Cardiac muscle cell (in vitro differentiated cells and primary cell): ENCODE measurements at regions not wholly inside any gene's neighbourhood (a gene's known extent, or its start where the extent isn't known, plus 50 kb on each side); places are given as distances from the start of the nearest gene placed in this dataset.

Source experiments
- DNase-seq, 2 donors: peaks; one replicate each; pipeline versions ENCODE4 v3.0.0 to v3.0.0-alpha.2; 2010 to 2017; ENCODE audit warnings: low read depth in 1 of 2, low spot score in 1 of 2
- H3K27ac ChIP-seq: fragments of 200-600 bp; sonication (generic); 2 replicates; pipeline ENCODE4 v1.5.1; 2016
- H3K27me3 ChIP-seq: fragments of 200-600 bp; sonication (generic); 2 replicates; pipeline ENCODE4 v1.6.0; 2016; ENCODE audit warnings: control low read depth
- H3K36me3 ChIP-seq: fragments of 200-600 bp; sonication (generic); 2 replicates; pipeline ENCODE4 v1.5.1; 2016; ENCODE audit warnings: control low read depth
- H3K4me1 ChIP-seq: fragments of 200-600 bp; sonication (generic); 2 replicates; pipeline ENCODE4 v1.8.1; 2017; ENCODE audit warnings: low read depth, mild to moderate bottlenecking, mixed run types
- H3K4me3 ChIP-seq: fragments of 200-600 bp; sonication (generic); 2 replicates; pipeline ENCODE4 v1.5.1; 2016; ENCODE audit warnings: mild to moderate bottlenecking
- H3K9me3 ChIP-seq: fragments of 200-600 bp; sonication (generic); 2 replicates; pipeline ENCODE4 v1.5.1; 2017; ENCODE audit warnings: low read depth, mild to moderate bottlenecking, control low read depth
- CTCF ChIP-seq: IDR thresholded peaks from 2 replicates; pipeline ENCODE4 v1.5.1; 2012; ENCODE audit warnings: low read depth, mild to moderate bottlenecking, low read length

DNA sequence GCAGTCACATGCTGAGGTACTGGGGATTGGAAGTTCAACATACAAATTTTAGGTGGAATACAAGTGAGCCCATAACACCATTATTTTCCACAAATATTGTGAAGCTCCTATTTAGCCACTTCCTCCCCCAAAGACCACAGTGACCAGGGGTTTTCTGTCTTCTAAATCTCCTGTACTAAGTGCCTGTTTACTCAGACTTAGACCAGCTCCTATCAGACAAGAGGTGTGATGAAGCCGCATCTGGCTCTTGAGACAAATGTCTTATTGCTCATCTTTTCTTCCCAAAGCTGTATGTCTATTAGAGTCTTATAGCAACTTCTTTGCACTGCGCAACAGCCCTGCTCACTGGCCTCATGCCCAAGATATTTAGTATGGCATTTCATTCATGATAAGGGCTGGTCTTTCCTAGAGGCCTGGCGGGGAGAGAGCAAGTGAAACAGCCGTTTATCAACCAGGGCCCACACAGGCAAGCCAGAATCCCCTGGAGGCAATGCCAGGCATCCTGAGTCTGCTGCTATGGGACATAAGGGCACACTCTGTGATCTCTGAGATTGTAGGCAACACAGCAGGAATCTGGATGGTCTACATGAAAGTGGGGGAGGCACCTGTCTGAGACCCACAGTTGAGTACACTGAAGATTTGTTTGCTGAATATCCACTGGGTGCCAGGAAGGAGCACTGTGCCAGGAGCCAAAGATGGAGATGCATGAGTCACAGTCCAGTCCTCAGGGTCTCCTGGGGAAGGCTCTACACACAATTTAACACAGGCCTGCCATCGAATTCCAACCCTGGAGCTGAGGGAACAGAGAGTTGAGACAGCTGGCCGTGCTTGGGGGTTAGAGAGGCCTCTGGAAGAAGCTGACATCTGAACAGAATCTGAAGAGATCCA is 78.5 kb upstream of the NCAM1 start:
- TF ChIP-seq CTCF = no peak
- H3K4me3 ChIP-seq = no peak overlapping the region
- H3K4me1 ChIP-seq = peaks cover 5% of the 10 kb centered on the region
- peak in 1 of 2 donors; percentile 56 for DNase-seq
- no peaks in the 10 kb centered on the region for H3K36me3 ChIP-seq
- H3K9me3 ChIP-seq = no peaks in the 10 kb centered on the region
- H3K27ac ChIP-seq = no peak overlapping the region
- no peaks in the 10 kb centered on the region for H3K27me3 ChIP-seq

GRCh38 chr11:112884012-112884767 is 77.0 kb upstream of the NCAM1 start:
- DNase-seq = no peak
- H3K4me3 ChIP-seq = no peak overlapping the region
- H3K27me3 ChIP-seq = no peaks in the 10 kb centered on the region
- H3K27ac ChIP-seq = no peak overlapping the region
- peaks cover 5% of the 10 kb centered on the region for H3K4me1 ChIP-seq
- no peak for TF ChIP-seq CTCF
- H3K9me3 ChIP-seq = no peaks in the 10 kb centered on the region
- H3K36me3 ChIP-seq = no peaks in the 10 kb centered on the region

GRCh38 chr11:112885744-112886433 is 75.3 kb upstream of the NCAM1 start:
- no peak for DNase-seq
- H3K9me3 ChIP-seq = no peaks in the 10 kb centered on the region
- peaks cover 5% of the 10 kb centered on the region for H3K4me1 ChIP-seq
- TF ChIP-seq CTCF = no peak
- H3K27ac ChIP-seq = no peak overlapping the region
- H3K36me3 ChIP-seq = no peaks in the 10 kb centered on the region
- H3K4me3 ChIP-seq = no peak overlapping the region
- H3K27me3 ChIP-seq = no peaks in the 10 kb centered on the region

- DNase-seq = peak in 1 of 2 donors; percentile 45
- peak overlapping the region; percentile 13 for H3K27ac ChIP-seq
- peaks cover 5% of the 10 kb centered on the region for H3K4me1 ChIP-seq
- no peak for TF ChIP-seq CTCF
- H3K27me3 ChIP-seq = no peaks in the 10 kb centered on the region
- H3K9me3 ChIP-seq = no peaks in the 10 kb centered on the region
- no peaks in the 10 kb centered on the region for H3K36me3 ChIP-seq
- H3K4me3 ChIP-seq = no peak overlapping the region
Observed at GRCh38 chr11:112886434-112887370, 74.5 kb upstream of the NCAM1 start.

DNA sequence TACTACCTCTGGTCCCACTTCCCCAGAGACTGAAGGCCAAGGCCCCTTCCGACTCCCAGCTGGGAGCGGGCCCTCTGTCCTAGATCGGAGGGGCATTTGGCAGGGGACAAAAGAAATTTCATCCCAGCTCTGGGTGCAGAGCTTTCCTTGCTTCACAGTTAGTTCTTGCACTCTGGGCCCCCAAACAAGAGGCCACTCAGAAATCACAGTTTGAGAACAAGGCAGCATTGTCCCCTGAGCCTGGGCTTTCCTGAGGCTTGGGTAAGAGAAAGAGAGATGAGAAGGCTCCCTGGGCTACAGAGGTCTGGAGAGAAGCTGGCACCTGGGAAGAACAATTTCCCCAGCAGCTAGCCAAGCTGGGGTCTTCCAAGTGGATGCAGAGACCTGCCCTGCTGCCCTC is 71.8 kb upstream of the NCAM1 start:
- Histone ChIP-seq H3K4me3 (no peak overlapping the region), H3K27ac (no peak overlapping the region), H3K27me3 (no peaks in the 10 kb centered on the region), H3K36me3 (no peaks in the 10 kb centered on the region), H3K4me1 (peaks cover 5% of the 10 kb centered on the region), H3K9me3 (no peaks in the 10 kb centered on the region)
- no peak for DNase-seq
- TF ChIP-seq CTCF = no peak
